C1 segment of cervical spinal cord (tissue), 14 donors: ENCODE measurements at regions not wholly inside any gene's neighbourhood (a gene's known extent, or its start where the extent isn't known, plus 50 kb on each side); places are given as distances from the start of the nearest gene placed in this dataset.
A peak's percentile ranks its signal among the peaks of the same experiment; 100 is the strongest.
"Not testable (repeated sequence)": the region's sequence is repeated elsewhere in the genome, so short reads cannot be mapped to it uniquely, and the experiment has no call there.

Experiments used
- DNase-seq, 14 donors: peaks; one replicate each; lab custom pipeline; 2025; lab: John Stamatoyannopoulos, UW

DNA sequence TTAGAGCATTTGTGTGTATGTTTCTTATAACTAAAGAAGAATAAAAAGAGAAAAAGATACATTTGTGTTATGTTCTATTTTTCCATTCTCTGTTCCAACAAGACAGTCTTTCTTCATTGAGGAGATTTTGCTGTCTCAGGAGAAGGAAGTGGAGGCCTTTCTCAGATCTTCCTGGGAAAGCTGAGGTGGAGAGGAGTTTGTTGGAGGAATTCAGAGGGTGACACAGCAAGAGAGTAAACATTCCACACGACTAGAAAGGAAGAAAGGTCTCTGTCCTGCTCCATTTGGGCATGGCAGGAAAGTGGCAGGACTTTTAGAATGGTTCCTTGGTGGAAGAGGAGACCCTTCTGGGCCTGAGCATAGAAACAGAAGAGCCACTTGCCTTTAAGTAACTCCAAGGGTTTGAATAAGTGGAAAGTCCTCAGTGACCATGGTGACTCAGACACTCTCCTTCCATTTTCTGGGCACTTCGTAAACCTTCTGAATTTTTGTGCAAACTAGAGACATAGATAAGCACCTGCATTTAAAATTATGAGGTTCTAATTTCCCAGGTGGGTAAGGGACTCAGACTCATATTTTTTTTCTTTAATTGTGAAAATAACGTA is 52.3 kb upstream of the COL5A2 start:
- DNase-seq, result no peak

DNA sequence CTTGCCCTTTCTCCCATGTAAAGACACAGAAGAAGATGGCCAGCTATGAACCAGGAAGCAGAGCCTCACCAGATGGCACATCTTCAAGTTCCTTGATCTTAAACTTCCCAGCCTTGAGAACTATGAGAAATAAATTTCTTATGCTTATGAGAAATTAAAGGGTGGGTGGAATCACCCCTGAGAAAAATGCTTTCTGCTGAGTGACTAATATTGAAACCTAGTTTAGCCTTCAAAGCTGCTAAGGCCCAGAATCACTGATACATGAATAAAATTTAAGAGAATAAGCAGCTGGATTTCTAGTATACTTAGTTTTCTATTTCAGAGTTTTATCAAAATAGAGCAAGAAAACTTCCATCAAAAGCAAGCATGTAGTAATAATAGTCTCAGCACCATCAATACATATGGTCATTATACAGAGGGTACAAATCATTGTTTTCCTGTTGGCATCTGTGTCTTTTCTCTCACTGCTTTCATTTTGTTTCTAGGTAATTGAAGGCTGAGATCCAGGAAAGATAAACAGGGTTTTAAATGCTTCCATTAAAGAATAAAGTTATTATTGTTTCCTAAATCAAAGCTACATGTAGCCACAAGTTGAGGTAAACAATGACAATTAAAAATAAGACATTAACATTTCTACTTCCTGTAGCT is 53.3 kb upstream of the COL5A2 start:
- no peak for DNase-seq

GRCh38 chr2:189233527-189233926 is 54.0 kb upstream of the COL5A2 start:
- no peak for DNase-seq

DNA sequence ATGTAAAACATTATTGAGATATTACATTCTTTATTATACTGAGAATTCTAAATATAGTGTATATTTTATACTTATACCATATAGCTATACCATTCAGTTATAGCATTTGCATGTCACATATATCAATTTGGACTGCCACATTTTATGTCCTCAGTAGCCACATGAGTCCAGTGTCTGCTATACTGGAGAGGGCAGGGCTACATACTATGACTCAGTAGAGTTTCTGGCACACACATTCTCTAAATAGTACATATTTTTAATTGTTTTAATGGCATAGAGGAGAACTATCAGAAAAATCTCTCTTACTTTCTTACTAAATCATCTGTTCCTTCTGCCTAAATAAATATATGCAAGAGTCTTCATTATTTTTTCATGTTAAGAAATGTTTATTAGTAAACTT is 55.4 kb upstream of the COL5A2 start:
- DNase-seq, result no peak

- DNase-seq, result no peak
These were observed 56.5 kb upstream of the COL5A2 start for GRCh38 chr2:189236066-189236465.

DNA sequence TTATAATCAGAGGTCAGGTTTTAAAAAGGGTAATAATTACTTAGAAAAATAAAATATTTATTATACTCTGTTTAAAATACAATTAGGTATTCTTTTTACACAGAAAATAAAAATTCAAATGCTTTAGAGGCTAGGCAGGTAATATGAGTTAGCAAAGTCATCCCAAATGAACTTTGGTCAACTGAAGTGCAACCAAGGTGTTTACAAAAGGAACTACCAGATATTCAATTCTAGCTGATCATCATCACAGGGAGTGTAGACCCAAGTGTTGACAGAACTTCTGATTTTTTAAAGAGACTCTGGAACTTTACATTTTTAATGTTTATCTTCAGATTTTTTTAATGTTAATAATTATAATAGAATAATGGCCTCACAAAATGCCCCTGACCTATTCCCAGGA is 59.3 kb upstream of the COL5A2 start:
- no peak for DNase-seq

- DNase-seq, result not testable (repeated sequence)
These were observed 64.3 kb upstream of the COL5A2 start for GRCh38 chr2:189243843-189244242.

DNA sequence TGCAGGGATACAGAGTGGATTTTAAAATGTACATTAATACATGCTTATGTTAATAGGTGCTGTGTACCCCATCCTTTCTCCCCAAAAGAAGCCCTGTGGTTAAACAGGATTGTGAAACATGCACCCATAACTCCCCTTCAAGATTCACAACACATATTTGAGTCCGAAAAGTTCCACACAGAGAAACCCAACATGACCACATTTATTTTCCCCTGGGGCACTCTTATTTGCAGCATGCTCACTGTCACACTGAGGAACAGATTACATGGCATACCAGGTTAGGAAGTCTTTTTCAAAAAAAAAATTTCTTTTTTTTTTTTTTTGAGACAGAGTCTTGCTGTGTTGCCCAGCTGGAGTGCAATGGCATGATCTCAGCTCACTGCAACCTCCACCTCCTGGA is 67.7 kb upstream of the COL5A2 start:
- DNase-seq, result no peak

DNA sequence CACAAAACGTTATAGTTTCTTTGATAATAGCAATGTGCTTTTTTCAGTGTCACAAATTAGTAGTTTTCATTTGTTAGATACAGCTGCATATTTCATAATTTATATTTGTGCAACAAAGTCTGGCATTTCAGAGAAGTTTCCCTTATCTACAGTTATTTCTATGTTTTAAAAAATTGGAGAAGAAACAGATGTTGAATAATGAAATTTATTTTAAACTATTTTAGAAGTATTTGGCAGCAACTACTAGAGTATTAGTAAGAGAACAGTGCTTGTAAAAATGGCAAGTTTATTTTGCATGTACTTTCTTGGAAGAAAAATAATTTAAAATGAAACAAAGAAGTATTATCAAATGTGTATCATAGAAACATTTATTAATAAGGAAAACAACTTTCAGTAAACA is 68.6 kb upstream of the COL5A2 start:
- no peak for DNase-seq

DNA sequence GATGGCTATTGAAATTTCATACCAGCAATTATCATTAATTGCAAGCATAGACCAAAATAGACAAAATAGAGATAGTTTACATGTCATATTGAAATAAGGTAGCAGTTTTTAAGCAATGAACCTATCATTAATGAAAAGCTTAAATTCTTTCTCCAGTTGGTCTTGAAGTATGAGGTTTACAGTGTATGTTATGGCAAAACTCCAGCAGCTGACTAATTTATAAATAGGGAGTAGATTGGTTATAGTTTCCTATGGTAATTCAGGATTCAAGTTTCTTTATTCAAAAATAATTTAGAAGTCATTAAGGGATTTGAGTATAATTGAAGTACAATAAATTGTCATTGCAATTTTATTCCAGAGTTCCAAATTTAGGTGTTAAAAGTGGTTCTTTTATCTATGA is 69.6 kb upstream of the COL5A2 start:
- DNase-seq, result no peak

GRCh38 chr2:189249901-189250300 is 70.3 kb upstream of the COL5A2 start:
- DNase-seq, result no peak

- DNase-seq, result no peak
These were observed 73.6 kb upstream of the COL5A2 start for GRCh38 chr2:189252991-189253675.

- no peak for DNase-seq
These were observed 74.3 kb upstream of the COL5A2 start for GRCh38 chr2:189253836-189254235.

DNA sequence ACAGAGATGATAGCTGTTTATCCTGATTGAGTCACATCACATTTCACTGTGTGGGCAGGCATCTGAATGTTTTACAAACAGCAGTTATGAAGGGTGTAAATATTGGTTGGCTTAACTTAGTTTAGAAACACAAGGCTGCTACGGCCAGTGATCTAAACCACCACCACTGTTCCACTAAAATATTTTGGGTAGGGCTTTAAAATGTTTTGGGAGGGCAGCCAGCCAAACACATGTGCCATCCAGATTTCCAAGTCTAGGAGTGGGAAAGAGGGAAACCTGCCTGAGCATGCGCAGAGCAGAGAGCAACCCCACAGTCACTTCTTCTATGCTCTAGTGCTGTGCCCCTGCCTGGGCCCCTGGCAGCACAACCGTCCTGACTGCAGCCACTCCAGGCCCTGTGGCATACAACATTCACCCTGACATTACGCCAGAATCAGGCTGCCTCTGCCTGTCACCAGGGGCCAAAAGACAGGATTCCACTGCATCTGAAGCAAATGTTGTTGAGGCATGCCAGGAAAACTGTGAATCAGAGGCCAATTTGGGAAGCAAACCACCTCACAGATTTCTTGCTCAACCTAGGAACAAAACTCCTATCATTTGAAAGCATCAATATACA is 74.8 kb upstream of the COL5A2 start:
- DNase-seq, result peak in 5 of 14 donors; percentile 1 to 46 (median 2)

GRCh38 chr2:189255711-189256110 is 76.2 kb upstream of the COL5A2 start:
- DNase-seq, result no peak

DNA sequence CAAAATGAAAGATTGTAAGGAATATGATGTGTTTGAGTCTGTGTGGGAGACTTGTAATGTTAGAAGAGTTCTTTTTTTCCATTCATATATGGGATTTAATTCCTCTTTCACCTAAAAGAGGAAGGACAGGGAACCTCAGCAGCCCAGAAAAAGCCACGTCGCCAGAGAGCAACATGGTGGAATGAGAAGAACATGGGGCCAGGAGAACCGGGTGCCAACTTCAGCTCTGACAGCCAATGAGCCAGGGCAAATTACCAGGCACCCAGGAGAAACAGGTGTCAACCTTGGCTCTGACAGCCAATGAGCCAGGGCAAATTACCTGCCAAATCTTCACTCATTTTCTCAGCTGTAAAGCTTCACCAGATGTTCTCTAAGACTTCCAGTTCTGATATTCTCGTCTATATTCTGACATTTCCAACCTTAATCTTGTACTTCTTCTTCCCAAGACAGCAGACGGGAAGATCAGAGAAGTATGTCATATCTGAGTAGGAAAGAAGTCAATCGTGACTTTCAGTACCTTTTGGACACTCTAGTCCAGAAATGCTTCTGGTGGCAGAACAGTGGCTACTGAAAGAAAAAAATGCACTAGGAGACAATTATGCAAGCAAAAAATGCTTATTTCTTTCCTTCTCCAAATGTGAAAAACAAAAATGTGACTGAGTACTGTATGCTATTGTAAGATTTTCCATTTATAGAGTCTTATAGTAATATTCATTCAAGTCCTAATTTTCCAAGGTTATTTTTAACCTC is 79.2 kb upstream of the COL5A2 start:
- DNase-seq, result no peak

- DNase-seq, result no peak
These were observed 80.8 kb upstream of the COL5A2 start for GRCh38 chr2:189260361-189260814.

DNA sequence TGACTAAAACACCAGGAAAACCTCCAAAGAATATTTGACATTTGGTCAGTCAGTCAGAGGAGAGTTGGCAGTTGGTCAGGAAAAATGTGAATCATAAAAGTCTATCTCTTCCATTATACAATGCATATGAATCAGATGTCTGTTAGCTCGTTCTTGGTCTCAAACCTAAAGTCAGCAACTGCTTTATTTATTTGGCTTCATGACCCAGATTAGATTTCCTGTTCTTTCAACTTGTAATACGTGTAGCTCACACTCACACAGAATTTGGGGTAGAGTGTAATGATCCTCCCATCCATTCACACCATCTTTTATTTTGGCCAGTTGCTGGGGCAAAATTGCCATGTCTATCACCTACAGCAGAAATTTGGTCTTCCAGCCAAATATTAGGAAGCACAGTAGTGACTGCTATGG is 81.9 kb upstream of the COL5A2 start:
- no peak for DNase-seq

GRCh38 chr2:189261916-189262315 is 82.4 kb upstream of the COL5A2 start:
- DNase-seq, result no peak

GRCh38 chr2:189265696-189266320 is 86.2 kb upstream of the COL5A2 start:
- DNase-seq, result no peak

DNA sequence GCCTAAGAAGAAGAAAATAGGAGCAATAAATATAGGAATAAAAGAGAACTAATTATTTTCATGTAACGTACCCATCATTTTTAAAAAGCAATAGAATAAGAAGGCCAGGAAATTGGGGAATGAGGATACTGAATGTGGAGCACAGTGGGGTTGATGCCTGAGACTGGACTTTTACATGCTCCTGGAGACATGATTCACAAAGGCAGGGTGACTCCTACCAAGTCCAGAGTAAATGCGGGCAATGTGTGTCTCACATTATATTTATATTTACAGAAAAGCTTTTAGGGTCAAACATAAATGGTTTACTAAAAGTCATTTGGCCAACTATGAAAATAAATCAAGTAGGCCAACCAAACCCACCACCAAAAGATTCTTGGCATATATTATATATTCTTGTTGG is 87.9 kb upstream of the COL5A2 start:
- DNase-seq, result no peak
